GM19438 (cell line): ENCODE measurements at regions not wholly inside any gene's neighbourhood (a gene's known extent, or its start where the extent isn't known, plus 50 kb on each side); places are given as distances from the start of the nearest gene placed in this dataset.

Experiments
- ATAC-seq: cut with Tn5 transposase; IDR thresholded peaks from one replicate; pipeline ENCODE4 v1.9.1; 2021; ENCODE audit warnings: low read depth; ENCODE audit not compliant: unreplicated experiment

DNA sequence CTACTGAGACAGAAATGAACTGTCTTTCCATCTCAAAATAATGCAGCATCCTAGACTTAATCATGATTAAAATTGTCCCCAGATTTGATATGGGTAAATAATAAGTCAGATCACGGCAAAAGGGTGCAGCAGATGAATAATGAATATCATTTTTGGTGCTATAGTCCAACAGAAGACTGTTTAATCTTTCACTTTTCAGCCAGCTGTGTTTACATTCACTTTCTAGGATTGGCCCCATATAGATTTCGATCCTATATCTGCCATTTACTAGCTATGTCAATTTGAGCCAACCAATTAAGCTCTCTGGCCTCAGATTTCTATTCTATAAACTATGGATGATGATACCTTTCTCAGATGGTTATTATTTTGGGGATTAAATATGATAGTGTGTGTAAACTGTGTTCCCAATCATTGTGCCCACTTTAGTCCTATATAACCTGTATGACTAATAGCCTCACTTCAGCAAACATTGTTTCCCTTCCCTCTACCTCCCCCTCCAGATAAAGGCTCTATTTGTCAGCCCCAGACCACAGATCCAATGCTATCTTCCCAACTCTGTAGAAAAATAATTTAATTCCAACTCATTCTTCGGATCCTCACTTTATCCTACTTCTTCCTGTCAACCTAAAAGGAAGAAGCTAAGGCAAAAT lies 53.6 kb upstream of the NT5E start:
- no peak for ATAC-seq

DNA sequence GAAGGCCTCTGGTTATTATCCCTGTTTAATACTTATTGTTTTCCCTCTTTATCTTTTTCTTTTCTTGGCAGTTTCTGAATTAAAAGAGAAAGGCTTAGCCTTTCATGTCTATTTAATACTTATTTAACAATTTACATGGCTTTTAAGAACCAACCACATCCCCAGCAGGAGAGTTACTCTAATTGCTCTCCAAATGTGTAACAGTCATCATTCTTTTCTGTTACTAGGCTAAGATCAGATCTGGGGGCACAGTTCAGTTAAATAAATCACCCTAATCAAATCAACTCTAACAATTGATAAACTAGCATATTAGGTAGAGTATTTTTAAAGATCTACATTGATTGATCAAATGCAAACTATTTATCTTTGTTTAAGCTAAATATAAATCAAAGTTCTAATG lies 54.1 kb upstream of the NT5E start:
- no peak for ATAC-seq

DNA sequence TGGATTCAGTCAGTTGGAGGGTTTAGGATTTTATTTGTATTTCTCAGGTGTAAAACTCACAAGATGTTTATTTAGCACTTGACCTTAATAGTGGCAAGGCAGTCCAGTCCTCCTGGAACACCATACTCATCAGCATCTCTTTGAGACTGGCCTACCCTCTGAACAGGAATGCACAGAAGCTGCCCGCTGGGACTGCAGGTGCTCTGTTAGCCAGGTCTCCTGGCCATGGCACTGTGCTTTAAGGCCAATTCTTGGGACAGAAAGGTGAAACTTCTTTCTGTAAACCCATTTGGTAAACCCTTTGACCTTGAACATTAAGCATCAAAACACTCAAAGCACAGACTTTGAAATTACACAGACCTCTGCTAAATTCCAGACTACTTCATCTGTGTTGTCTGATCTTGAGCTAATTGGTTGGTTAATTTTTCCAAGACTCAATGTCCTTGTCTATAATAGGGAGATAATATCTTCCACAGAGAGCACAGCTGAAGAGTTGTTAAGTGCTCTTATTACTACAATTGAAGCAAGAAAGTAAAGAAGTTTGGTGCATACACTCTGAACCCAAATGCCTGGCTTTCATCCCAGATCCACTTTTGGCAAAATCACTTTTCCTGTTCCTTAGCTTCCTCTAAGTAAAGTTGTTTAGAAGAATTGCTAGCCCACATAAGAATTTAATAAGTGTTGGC lies 54.9 kb upstream of the NT5E start:
- ATAC-seq, result no peak

DNA sequence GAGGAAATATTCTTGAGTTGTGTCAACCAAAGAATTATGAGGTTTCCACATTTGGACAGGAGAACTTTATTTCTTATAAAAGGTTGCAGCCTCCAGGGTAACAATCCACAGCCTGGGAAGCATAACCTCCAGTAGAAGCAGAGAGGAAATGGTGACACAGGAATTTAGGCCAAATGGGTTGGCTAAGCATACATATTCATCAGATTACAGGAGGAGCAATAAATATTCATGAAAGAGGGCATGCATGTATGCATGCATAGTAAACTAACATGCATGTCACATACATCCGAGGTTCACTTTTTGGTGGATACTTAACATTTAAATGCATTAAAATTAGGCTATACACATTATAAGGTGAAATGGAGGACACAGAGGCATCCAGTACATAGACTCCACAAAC lies 55.7 kb upstream of the NT5E start:
- ATAC-seq, result no peak

DNA sequence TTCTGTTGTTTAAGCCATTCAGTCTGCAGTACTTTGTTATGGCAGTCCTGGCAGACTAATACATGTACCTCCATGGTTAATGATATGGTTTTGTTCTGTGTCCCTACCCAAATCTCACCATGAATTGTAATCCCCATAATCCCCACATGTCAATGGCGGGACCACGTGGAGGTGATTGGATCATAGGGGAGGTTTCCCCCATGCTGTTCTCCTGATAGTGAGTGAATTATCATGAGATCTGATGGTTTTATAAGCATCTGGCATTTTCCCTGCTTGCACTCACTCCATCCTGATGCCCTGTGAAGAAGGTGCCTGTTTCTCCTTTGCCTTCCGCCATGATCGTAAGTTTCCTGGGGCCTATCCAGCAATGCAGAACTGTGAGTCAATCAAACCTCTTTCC lies 57.5 kb upstream of the NT5E start:
- ATAC-seq, result no peak

DNA sequence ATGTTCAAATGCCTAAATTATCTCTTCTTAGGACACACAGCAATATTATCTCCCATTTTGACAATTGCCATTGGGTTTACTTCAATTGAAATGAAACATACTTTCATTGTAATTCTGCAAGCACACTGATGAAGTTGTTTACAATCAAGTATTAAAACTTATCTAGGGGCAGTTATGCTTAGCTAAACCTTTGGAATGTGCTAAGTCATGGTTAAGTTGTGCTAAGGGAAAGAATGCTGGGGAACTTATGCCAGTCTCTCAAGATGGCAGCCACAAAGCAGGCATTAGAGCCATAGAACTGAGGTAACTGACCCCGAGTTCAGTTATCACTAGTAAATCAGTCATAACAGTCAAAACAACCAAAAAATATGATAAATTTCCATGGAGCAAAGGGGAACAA lies 59.1 kb upstream of the NT5E start:
- no peak for ATAC-seq

DNA sequence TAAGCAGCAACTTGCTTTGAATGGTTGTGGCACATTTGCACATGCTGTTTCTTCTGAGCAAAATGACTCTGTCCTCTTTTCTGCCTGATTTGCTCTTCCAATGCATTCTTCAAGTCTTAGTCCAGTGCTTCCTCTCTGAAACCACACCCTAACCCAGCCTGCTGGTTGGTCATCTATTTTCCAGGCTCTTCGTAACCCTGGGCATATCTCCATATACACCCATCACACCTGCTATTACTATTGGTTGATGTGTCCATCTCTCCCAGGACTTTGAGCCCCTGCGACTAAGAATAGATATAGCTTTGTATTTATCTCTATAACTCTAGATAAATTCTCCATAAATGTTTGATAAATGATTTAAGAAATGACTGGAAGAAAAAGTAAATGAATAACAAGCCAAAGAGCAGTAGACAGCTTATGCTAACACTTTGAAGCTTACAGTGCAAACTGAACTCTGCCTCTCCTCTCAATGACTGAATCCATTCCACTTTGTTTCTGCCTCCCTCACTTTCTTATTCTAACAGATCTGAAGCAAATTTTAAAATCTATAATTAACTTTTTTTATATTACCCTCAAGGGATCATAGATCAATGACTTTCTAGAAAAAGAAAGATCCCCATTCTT lies 59.7 kb upstream of the NT5E start:
- no peak for ATAC-seq

DNA sequence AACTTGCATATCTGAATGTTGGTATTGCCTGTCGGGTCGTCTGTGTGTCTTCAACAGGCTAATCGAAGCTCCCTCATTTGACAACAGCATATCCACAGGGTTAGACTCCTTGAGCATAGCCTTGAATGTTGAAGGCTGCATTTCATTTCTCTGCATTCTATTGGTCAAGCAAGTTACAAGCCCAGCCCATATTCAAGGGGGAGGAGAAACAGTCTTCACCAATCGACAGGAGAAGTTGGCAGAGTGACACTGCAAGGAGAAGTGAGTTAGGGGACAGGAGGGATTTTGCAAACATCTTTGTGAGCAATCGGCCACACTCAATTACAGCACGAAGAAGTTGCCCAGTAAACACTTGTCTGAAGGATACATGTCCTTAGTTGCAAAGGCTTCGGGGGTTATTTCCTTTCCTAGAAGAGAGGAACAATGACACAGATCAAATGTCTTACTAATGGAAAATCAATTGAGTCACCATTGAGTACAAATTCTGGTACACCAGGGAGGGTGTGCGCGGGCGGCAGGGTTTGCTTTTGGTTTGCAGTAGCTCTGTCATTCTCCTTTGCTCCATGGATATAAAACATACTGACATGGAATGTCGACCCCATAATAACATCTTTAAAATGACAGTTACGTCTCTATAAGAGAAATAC lies 60.6 kb upstream of the NT5E start:
- ATAC-seq, result no peak

DNA sequence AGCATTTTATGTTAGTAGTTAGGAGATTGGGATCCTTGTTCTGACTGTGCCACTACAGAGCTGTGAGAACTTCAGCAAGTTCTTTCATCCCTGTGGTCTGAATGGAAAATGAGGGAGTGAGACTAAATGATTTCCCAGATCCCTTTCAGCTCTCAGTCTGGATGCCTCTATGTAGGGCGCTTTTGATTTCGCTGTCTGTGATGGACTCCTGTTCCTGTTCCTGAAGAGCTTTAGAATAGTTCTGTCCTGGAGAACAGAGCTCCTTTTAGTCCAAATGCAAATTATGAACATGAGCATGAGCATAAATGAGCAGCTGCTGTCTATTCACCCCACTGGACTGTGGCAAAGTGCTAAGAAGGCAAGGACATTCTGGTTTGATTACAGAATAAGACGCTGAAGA lies 61.4 kb upstream of the NT5E start:
- no peak for ATAC-seq

DNA sequence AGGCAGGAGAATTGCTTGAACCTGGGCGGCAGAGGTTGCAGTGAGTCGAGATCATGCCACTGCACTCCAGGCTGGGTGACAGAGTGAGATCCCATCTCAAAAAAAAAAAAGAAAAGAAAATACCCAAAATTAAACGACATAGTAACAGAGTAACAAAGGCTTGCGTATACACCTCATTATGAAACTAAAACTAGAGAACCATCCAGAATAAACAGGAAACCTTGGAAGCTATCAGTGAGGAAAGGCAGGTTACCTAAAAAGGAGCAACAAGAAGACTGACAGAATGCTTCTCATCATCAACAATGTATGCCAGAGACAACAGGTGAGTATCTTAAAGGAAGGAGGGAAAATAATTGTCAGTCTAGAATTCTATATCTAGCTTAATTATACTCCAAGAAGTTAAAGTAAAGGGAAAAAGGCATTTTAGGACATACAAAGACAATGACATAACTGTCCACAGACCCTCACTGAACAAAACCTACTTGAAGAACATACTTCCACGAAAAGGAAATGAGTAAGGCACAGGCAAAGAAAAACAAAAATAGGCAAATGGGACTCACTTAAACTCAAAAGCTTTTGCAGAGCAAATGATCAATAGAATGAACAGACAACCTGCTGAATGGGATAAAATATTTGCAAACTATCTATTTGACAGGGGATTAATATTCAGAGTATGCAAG lies 64.1 kb upstream of the NT5E start:
- no peak for ATAC-seq

DNA sequence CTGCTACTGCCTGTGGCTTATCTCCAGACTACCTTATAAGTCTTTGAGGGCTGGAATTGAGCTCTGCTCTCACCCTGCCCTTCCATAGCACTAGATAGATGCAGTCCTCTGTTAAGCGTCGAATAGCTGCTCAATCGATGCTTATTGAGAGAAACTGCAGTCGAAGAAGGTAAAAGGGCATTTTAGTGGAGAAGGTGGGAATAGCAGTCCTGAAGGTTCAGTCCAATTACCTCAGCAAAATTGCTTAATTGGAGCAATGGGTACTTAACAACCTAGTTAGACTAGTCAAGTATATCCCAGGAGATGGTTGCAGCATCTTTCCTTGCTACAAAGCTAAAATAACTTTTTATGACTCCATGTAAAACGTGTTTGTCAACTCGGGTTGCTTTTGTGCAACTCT lies 66.8 kb upstream of the NT5E start:
- no peak for ATAC-seq

DNA sequence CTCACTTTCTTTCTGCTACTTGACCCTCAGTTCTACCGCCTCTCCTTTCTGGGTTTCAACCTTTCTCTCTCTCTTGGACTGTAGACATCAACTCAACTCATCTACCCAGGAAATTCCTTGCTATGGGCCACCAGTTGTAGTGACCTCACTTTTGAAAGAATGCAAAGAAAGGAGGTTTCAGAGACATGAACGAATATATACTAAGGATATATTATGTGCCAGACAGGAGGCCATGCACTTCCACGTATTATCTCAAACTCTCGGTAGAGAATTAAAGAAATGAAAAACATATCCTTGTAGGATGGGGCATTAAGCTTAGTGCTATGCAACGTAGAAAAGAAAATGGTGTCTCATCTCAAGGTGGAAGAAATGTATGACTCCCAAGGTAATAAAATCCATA lies 67.3 kb upstream of the NT5E start:
- ATAC-seq, result no peak

DNA sequence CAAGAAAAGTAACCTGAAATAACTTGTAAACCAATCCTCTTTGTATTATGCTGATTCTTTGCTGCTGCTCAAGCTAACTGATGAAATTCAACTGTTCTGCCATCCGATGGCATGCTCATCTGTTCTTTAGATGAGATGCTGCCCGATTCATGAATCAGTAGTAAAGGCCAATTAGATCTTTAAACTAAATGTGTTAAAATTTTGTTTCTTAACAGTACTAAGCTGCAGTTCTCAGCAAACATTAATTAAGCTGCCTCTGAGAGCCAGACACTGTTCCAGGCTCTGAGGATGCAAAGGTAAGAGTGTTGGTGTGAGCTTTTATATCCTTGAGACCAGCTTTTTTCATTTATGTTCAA lies 77.0 kb upstream of the NT5E start:
- ATAC-seq, result no peak

DNA sequence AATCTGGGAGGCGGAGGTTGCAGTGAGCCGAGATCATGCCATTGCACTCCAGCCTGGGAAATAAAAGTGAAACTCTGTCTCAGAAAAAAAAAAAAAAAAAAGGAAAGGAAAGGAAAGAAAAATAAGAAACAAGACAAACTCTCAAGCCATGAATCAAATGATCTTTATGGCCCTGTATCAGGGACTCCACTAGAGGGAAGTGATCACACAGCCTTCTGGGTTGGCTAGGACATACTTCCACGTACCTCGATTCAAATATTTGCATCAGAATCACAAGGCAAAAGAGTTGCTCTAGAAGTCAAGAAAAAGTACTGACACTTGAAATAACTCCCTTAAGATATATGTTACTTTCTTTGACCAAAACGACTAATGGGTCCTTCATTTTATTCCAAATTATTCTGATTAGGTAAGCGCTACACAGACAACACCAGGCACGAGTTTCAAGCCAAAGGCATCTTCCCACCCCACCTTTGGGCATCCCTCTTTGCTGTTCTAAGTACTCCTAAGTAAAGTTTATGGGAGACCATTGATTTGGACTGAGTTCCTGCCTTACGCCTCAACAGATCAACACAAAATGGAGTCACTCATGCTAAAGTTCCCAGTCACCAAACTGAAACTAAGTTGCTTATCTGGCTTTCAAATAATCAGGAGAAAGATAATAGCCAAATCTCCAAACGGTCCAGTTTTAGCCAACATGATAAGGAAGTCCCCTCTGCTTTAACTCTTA lies 77.5 kb upstream of the NT5E start:
- no peak for ATAC-seq

DNA sequence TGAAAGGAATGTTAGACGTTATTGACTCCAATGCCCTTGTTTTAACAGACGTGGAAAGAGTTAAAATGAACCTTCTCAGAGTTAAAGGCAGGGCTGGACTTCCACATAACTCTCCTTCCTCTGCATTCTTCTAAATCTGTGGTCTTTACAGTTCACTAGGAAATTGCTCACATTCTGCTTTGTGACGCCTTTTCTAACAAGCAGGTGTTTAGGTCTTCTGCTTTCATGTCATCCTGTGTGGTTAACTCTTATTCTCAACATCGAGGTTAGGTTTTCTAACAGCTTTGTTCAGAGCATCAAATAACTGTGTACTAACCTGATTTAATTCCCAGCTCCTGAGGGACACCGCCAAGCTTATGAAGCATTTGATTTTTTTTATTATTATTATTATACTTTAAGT lies 81.3 kb upstream of the NT5E start:
- ATAC-seq, result peak; percentile 81

DNA sequence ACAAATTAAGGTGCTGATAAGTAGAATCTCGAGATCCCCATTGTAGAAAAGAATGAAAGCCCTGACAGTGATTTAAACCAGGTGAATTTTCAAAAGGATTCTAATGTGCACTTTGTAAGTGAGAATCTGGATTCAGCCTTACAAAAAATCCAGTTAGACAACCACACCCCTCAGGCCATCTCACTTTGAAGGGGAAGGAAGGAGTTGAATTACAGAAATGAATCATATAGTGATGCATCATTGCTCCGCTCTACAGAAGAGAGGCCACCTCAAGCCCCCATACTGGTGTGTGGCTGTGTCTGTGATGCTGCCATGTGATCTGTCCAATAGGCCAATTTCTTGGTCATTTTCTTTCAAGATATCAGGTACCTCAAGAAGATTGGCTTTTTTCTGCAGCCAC lies 85.5 kb upstream of the NT5E start:
- ATAC-seq, result no peak

DNA sequence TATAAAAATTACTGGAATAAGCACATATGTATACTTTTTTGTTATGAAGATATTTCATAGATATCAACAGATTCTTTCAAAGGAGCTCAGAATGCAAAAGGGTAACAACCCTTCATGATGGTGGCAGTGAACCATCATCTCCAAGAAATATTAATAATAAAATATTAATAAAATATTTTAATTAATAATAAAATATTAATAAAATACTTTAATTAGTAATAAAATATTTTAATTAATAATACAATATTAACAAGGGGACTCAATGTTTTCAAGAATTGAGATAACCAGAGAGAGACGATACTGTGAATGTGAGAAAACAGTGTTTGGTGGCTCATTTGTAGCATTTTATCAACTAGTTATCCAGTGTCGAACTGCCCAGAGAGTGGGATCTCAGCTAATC lies 86.0 kb upstream of the NT5E start:
- ATAC-seq, result no peak

DNA sequence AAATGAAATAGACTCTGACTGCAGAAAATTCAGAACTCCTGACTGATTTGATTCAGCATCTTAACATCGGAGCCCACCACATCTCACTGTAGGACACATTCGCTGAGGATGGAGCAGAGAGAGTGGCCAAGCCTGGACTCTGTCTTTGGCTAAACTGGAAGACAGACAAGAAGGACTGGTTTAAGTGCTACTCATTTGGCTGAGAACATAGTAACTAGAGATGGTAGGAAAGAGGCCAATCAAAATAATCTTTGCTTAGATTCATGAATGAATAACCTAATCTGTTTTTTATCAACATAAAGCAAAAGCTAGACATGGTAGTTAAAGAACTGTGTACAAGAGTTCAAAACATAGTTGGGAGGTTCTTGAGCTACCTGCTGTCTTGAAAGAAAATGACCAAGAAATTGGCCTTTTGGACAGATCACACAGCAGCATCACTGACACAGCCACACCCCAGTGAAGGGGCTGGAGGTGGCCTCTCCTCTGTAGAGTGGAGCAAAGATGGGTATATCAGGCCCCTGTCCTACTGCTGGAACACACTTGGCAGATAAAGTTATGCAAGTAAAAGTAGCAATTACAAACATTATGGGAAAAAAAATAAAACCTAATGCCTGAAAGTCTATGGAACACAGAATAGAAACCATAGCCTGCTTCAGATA lies 87.1 kb upstream of the NT5E start:
- ATAC-seq, result no peak

DNA sequence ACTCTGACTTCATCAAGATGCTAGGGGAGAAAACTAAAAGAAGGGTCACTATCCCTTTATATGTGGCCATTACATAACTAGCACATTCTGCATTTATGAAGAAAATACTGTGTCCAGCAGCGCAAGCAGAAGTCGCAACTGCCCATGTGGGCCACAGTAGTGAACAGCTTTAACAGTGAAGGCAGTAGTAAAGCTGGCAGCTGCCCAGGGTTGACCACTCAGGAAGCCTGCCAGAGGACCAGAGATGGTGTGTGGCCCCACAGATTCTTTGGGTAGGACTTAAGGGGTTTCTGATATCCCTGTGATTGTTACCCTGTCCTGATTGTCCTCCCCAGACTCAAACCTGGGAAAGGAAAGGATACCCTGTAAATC lies 88.3 kb upstream of the NT5E start:
- no peak for ATAC-seq
